ENCODE measurements at regions not wholly inside any gene's neighbourhood (a gene's known extent, or its start where the extent isn't known, plus 50 kb on each side); places are given as distances from the start of the nearest gene placed in this dataset.

DNA sequence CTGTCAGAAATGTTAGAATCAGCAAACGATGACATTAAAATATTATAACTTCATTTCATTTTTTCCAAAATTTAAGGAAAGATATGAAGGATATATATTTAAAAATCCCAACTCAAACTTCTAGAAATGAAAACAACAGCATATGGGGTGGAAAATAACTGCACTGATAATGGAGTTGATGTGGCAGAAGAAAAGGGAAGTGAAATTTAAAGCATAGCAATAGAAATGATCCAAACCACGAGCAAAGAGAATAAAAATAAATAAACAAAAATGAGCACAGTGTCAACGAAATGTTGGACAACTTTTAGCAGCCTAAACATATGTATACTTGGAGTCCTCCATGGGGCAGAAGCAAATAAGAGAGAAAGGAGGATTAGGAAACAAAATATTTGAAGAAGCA, 280.2 kb downstream of the KCNJ3 start:
- Histone ChIP-seq H3K27ac (no peak overlapping the region), H3K4me1 (no peaks in the 10 kb centered on the region), H3K36me3 (no peaks in the 10 kb centered on the region), H3K27me3 (no peaks in the 10 kb centered on the region), H3K4me3 (no peak overlapping the region), H3K9me3 (no peaks in the 10 kb centered on the region)
- TF ChIP-seq EP300 (IDR thresholded peaks at IDR 0.05; ENCODE audit: low read depth) (no peak), POLR2AphosphoS5 (IDR thresholded peaks at IDR 0.05) (no peak), POLR2A (IDR thresholded peaks at IDR 0.05) (no peak)
- TF ChIP-seq, protein P1, sequence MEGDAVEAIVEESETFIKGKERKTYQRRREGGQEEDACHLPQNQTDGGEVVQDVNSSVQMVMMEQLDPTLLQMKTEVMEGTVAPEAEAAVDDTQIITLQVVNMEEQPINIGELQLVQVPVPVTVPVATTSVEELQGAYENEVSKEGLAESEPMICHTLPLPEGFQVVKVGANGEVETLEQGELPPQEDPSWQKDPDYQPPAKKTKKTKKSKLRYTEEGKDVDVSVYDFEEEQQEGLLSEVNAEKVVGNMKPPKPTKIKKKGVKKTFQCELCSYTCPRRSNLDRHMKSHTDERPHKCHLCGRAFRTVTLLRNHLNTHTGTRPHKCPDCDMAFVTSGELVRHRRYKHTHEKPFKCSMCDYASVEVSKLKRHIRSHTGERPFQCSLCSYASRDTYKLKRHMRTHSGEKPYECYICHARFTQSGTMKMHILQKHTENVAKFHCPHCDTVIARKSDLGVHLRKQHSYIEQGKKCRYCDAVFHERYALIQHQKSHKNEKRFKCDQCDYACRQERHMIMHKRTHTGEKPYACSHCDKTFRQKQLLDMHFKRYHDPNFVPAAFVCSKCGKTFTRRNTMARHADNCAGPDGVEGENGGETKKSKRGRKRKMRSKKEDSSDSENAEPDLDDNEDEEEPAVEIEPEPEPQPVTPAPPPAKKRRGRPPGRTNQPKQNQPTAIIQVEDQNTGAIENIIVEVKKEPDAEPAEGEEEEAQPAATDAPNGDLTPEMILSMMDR (IDR thresholded peaks at IDR 0.05): no peak
- intact Hi-C loops (cut with DNase I; ENCODE audit: low total_unique reads): no loop called here
- no peak for DNase-seq
- 40% methylated on average over 3 of the region's 3 CpGs for WGBS, 2 donors (ENCODE audit: low coverage in 1 of 2)
- in situ Hi-C loops (cut with MboI; ENCODE audit: low pct_ligation_motif_present in 1 of 4, low pct_unique_long_range_greater_than_20kb in 1 of 4, low sequenced_read_pairs in 3 of 4): no loop called here

GRCh38 chr2:154978244-154978643, 279.7 kb downstream of the KCNJ3 start:
- intact Hi-C loops (cut with DNase I; ENCODE audit: low total_unique reads): no loop called here
- Histone ChIP-seq H3K27ac (no peak overlapping the region), H3K36me3 (no peaks in the 10 kb centered on the region), H3K9me3 (no peaks in the 10 kb centered on the region), H3K27me3 (no peaks in the 10 kb centered on the region), H3K4me3 (no peak overlapping the region), H3K4me1 (no peaks in the 10 kb centered on the region)
- in situ Hi-C loops (cut with MboI; ENCODE audit: low pct_ligation_motif_present in 1 of 4, low pct_unique_long_range_greater_than_20kb in 1 of 4, low sequenced_read_pairs in 3 of 4): no loop called here
- TF ChIP-seq EP300 (IDR thresholded peaks at IDR 0.05; ENCODE audit: low read depth) (no peak), POLR2A (IDR thresholded peaks at IDR 0.05) (no peak), POLR2AphosphoS5 (IDR thresholded peaks at IDR 0.05) (no peak)
- TF ChIP-seq, protein P1 (IDR thresholded peaks at IDR 0.05): no peak
- DNase-seq: no peak
- 53 to 68% methylated on average over 2 to 4 of the region's 4 CpGs for WGBS, 2 donors (ENCODE audit: low coverage in 1 of 2)

DNA sequence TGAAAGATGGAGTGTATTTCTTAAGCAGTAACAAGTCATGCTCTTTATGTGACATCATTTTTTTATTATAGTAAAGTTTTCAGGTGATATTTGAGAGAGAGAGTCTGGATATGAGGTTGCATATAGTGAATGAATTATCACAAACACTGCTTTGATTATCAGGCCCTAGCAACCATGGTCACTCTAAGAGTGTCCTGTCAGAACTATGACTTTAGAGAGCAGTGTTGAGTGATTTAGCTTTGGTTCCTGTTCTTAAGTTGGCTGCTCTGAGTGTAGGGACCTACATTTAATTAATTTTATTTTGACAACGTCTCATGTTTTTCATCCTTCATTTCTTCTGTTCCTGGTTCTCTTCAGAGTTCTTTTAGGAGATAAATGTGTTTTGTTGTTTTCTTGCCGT, 275.5 kb downstream of the KCNJ3 start:
- H3K4me1 ChIP-seq: no peaks in the 10 kb centered on the region
- 63 to 71% methylated on average over 2 of the region's 2 CpGs for WGBS, 2 donors (ENCODE audit: low coverage in 1 of 2)
- in situ Hi-C loops (cut with MboI; ENCODE audit: low pct_ligation_motif_present in 1 of 4, low pct_unique_long_range_greater_than_20kb in 1 of 4, low sequenced_read_pairs in 3 of 4) (no loop called here), intact Hi-C loops (cut with DNase I; ENCODE audit: low total_unique reads) (no loop called here)
- no peaks in the 10 kb centered on the region for H3K27me3 ChIP-seq
- H3K4me3 ChIP-seq: no peak overlapping the region
- H3K9me3 ChIP-seq: no peaks in the 10 kb centered on the region
- DNase-seq: no peak
- no peak overlapping the region for H3K27ac ChIP-seq
- no peaks in the 10 kb centered on the region for H3K36me3 ChIP-seq
- TF ChIP-seq, protein P1 (IDR thresholded peaks at IDR 0.05): no peak
- TF ChIP-seq EP300 (IDR thresholded peaks at IDR 0.05; ENCODE audit: low read depth) (no peak), POLR2AphosphoS5 (IDR thresholded peaks at IDR 0.05) (no peak), POLR2A (IDR thresholded peaks at IDR 0.05) (no peak)

GRCh38 chr2:154963511-154963910, 265.0 kb downstream of the KCNJ3 start:
- Histone ChIP-seq H3K9me3 (no peaks in the 10 kb centered on the region), H3K4me1 (no peaks in the 10 kb centered on the region), H3K27me3 (no peaks in the 10 kb centered on the region), H3K36me3 (no peaks in the 10 kb centered on the region), H3K27ac (no peak overlapping the region), H3K4me3 (no peak overlapping the region)
- 17 to 52% methylated on average over 1 of the region's 1 CpG for WGBS, 2 donors (ENCODE audit: low coverage in 1 of 2)
- TF ChIP-seq EP300 (IDR thresholded peaks at IDR 0.05; ENCODE audit: low read depth) (no peak), POLR2A (IDR thresholded peaks at IDR 0.05) (no peak), POLR2AphosphoS5 (IDR thresholded peaks at IDR 0.05) (no peak)
- TF ChIP-seq, protein P1 (IDR thresholded peaks at IDR 0.05): no peak
- intact Hi-C loops (cut with DNase I; ENCODE audit: low total_unique reads) (no loop called here), in situ Hi-C loops (cut with MboI; ENCODE audit: low pct_ligation_motif_present in 1 of 4, low pct_unique_long_range_greater_than_20kb in 1 of 4, low sequenced_read_pairs in 3 of 4) (no loop called here)
- no peak for DNase-seq
